A673 (cell line): ENCODE measurements at regions not wholly inside any gene's neighbourhood (a gene's known extent, or its start where the extent isn't known, plus 50 kb on each side); places are given as distances from the start of the nearest gene placed in this dataset.

Source experiments
- BruUV-seq: library from RNA; stranded (reverse); fragments of 400-500 nt; replicated peaks from 2 replicates; lab custom pipeline; 2021; lab: Mats Ljungman, UMichigan
- CTCF ChIA-PET: fragments of 300-600 bp; sonication (Branson Sonifier 250); formaldehyde crosslinking; loops from one replicate; lab custom pipeline; 2022; ENCODE audit warnings: antibody characterized with exemption; lab: Charles Lee
- POLR2A ChIA-PET: fragments of 300-600 bp; sonication (Branson Sonifier 250); formaldehyde crosslinking; loops from one replicate; lab custom pipeline; 2022; ENCODE audit warnings: antibody characterized with exemption; ENCODE audit not compliant: low non-redundant PET; lab: Charles Lee
- DNase-seq: peaks from one replicate; pipeline ENCODE4 v3.0.0-alpha.2; 2015; ENCODE audit warnings: low spot score
- H3K27ac ChIP-seq: fragments of 200-600 bp; sonication (generic); 2 replicates; pipeline ENCODE4 v1.5.1; 2016; ENCODE audit warnings: mixed run types, low read depth, mild to moderate bottlenecking, mixed read lengths, antibody characterized with exemption, low read length; ENCODE audit not compliant: poor library complexity, severe bottlenecking
- H3K27me3 ChIP-seq: fragments of 200-600 bp; sonication (generic); replicated peaks from 2 replicates; pipeline ENCODE4 v1.6.1; 2017; ENCODE audit warnings: mixed run types, low read depth, mild to moderate bottlenecking, mixed read lengths, antibody characterized with exemption, low read length; ENCODE audit not compliant: insufficient read depth, poor library complexity
- H3K36me3 ChIP-seq: fragments of 200-600 bp; sonication (generic); 2 replicates; pipeline ENCODE4 v1.6.1; 2016; ENCODE audit warnings: mixed run types, mild to moderate bottlenecking, mixed read lengths, antibody characterized with exemption, low read length; ENCODE audit not compliant: insufficient read depth, poor library complexity, severe bottlenecking
- H3K4me1 ChIP-seq: fragments of 200-600 bp; sonication (generic); 2 replicates; pipeline ENCODE4 v1.6.1; 2017; ENCODE audit warnings: mixed run types, mild to moderate bottlenecking, mixed read lengths, antibody characterized with exemption, low read length; ENCODE audit not compliant: insufficient read depth, poor library complexity, severe bottlenecking
- H3K4me3 ChIP-seq: fragments of 200-600 bp; sonication (generic); 2 replicates; pipeline ENCODE4 v1.5.1; 2016; ENCODE audit warnings: low read depth, mixed run types, mild to moderate bottlenecking, mixed read lengths, low read length; ENCODE audit not compliant: poor library complexity, severe bottlenecking
- H3K9me3 ChIP-seq: fragments of 200-600 bp; sonication (generic); 2 replicates; pipeline ENCODE4 v1.6.1; 2016; ENCODE audit warnings: mixed run types, low read depth, mild to moderate bottlenecking, mixed read lengths, antibody characterized with exemption, low read length; ENCODE audit not compliant: poor library complexity, severe bottlenecking
- CTCF ChIP-seq: fragments of 300-800, 200-600 bp; sonication (generic); conservative IDR thresholded peaks from 2 replicates; pipeline ENCODE4 v1.5.1; 2017; ENCODE audit warnings: low read depth, mild to moderate bottlenecking, antibody characterized with exemption, low read length, moderate library complexity, mixed read lengths
- EZH2 ChIP-seq: fragments of 200-600 bp; sonication (generic); IDR thresholded peaks from 2 replicates; pipeline ENCODE4 v1.6.1; 2017; ENCODE audit warnings: borderline replicate concordance, low read depth, mild to moderate bottlenecking, mixed read lengths, antibody characterized with exemption, low read length; ENCODE audit not compliant: poor library complexity, severe bottlenecking
- intact Hi-C: fragments of 100-400 bp; cut with micrococcal nuclease; formaldehyde crosslinking; loops from one replicate; pipeline ENCODE4 v1.10.0; 2022; ENCODE audit not compliant: unreplicated experiment

- peaks cover 7% of the 10 kb centered on the region for H3K9me3 ChIP-seq
- H3K27ac ChIP-seq, result no peak overlapping the region
- DNase-seq, result no peak
- H3K4me3 ChIP-seq, result no peak overlapping the region
- TF ChIP-seq EZH2 (no peak), CTCF (no peak)
- H3K36me3 ChIP-seq, result no peaks in the 10 kb centered on the region
- no TSS peak for BruUV-seq
- intact Hi-C loops, result no loop called here
- POLR2A ChIA-PET, result no interaction called here
- CTCF ChIA-PET, result no interaction called here
- no peaks in the 10 kb centered on the region for H3K4me1 ChIP-seq
- H3K27me3 ChIP-seq, result no peaks in the 10 kb centered on the region
These were observed 56.1 kb downstream of the CAPZA3 start for GRCh38 chr12:18794000-18794399.

GRCh38 chr12:18797604-18798003, 59.7 kb downstream of the CAPZA3 start:
- Histone ChIP-seq H3K9me3 (no peaks in the 10 kb centered on the region), H3K36me3 (no peaks in the 10 kb centered on the region), H3K4me1 (no peaks in the 10 kb centered on the region), H3K27ac (no peak overlapping the region), H3K27me3 (no peaks in the 10 kb centered on the region), H3K4me3 (no peak overlapping the region)
- POLR2A ChIA-PET, result no interaction called here
- no peak for DNase-seq
- TF ChIP-seq CTCF, result no peak
- no peak for TF ChIP-seq EZH2
- intact Hi-C loops, result no loop called here
- no TSS peak for BruUV-seq
- CTCF ChIA-PET, result no interaction called here

GRCh38 chr12:18798535-18799361, 60.8 kb downstream of the CAPZA3 start:
- TF ChIP-seq EZH2 (no peak), CTCF (no peak)
- intact Hi-C loops, result no loop called here
- ChIA-PET POLR2A (no interaction called here), CTCF (no interaction called here)
- no peaks in the 10 kb centered on the region for H3K36me3 ChIP-seq
- no TSS peak for BruUV-seq
- H3K9me3 ChIP-seq, result no peaks in the 10 kb centered on the region
- H3K27ac ChIP-seq, result no peak overlapping the region
- no peaks in the 10 kb centered on the region for H3K27me3 ChIP-seq
- H3K4me3 ChIP-seq, result no peak overlapping the region
- no peaks in the 10 kb centered on the region for H3K4me1 ChIP-seq
- no peak for DNase-seq
